HEK293 (cell line): ENCODE measurements at regions not wholly inside any gene's neighbourhood (a gene's known extent, or its start where the extent isn't known, plus 50 kb on each side); places are given as distances from the start of the nearest gene placed in this dataset.

Experiments used
- CTCF ChIA-PET: fragments of 350-600 bp; formaldehyde crosslinking; extraction: SDS; loops from one replicate; lab custom pipeline; 2021; ENCODE audit warnings: antibody characterized with exemption; lab: Yijun Ruan, JAX
- POLR2A ChIA-PET: fragments of 300-600 bp; formaldehyde crosslinking; extraction: SDS; loops from one replicate; lab custom pipeline; 2020; ENCODE audit warnings: antibody characterized with exemption, inconsistent platforms; lab: Yijun Ruan, JAX
- H3K27ac ChIP-seq: fragments of 200-500 bp; sonication (Bioruptor generic); 2 replicates; pipeline ENCODE4 v1.5.1; 2014; ENCODE audit warnings: low read depth, low read length, control low read depth, inconsistent platforms; ENCODE audit errors: extremely low read depth
- H3K36me3 ChIP-seq, 2 experiments: fragments of 200-500 bp in 1 of 2; sonication (Bioruptor generic) in 1 of 2; 1 replicate in 1 of 2; 2 replicates in 1 of 2; pipeline ENCODE4 v1.5.1; 2014 to 2017; ENCODE audit warnings: inconsistent platforms in 2 of 2, low read length in 2 of 2; ENCODE audit not compliant: control insufficient read depth in 2 of 2, insufficient read depth in 1 of 2
- H3K4me1 ChIP-seq: fragments of 200-500 bp; sonication (Bioruptor generic); 2 replicates; pipeline ENCODE4 v1.5.1; 2014; ENCODE audit warnings: mild to moderate bottlenecking, low read length, inconsistent platforms; ENCODE audit not compliant: control insufficient read depth, insufficient read depth
- H3K4me3 ChIP-seq: 2 replicates; pipeline ENCODE4 v1.5.1; 2011; ENCODE audit warnings: low read depth, mild to moderate bottlenecking, control low read depth, low read length, moderate library complexity
- H3K9me3 ChIP-seq: fragments of 200-500 bp; sonication (Bioruptor generic); 2 replicates; pipeline ENCODE4 v1.5.1; 2014; ENCODE audit warnings: low read depth, low read length, inconsistent platforms; ENCODE audit not compliant: control insufficient read depth, insufficient read depth
- KLF1 ChIP-seq: fragments of 450-650 bp; formaldehyde crosslinking; IDR thresholded peaks from 2 replicates; pipeline ENCODE4 v1.5.1; 2016; ENCODE audit warnings: missing biosample characterization, missing genetic modification characterization
- MZF1 ChIP-seq: fragments of 450-650 bp; formaldehyde crosslinking; IDR thresholded peaks from 2 replicates; pipeline ENCODE4 v1.5.1; 2017; ENCODE audit warnings: missing biosample characterization, missing genetic modification characterization, borderline replicate concordance
- OSR2 ChIP-seq: fragments of 450-650 bp; formaldehyde crosslinking; IDR thresholded peaks from 2 replicates; pipeline ENCODE4 v1.5.1; 2016; ENCODE audit warnings: missing biosample characterization, missing genetic modification characterization
- PBX3 ChIP-seq: sonication (generic); formaldehyde crosslinking; IDR thresholded peaks from 2 replicates; pipeline ENCODE4 v1.8.1; 2022; ENCODE audit warnings: mild to moderate bottlenecking, moderate library complexity, missing genetic modification reagents
- REST ChIP-seq: fragments of 450-650 bp; formaldehyde crosslinking; IDR thresholded peaks from 2 replicates; pipeline ENCODE4 v1.5.1; 2016; ENCODE audit warnings: missing biosample characterization, missing genetic modification characterization
- WT1 ChIP-seq: fragments of 450-650 bp; formaldehyde crosslinking; IDR thresholded peaks from 2 replicates; pipeline ENCODE4 v1.5.1; 2016; ENCODE audit warnings: missing biosample characterization, missing genetic modification characterization
- ZBTB10 ChIP-seq: fragments of 450-650 bp; formaldehyde crosslinking; IDR thresholded peaks from 2 replicates; pipeline ENCODE4 v1.5.1; 2016; ENCODE audit warnings: missing biosample characterization, missing genetic modification characterization
- ZBTB17 ChIP-seq: fragments of 450-650 bp; formaldehyde crosslinking; IDR thresholded peaks from 2 replicates; pipeline ENCODE4 v1.5.1; 2016; ENCODE audit warnings: missing biosample characterization, missing genetic modification characterization
- ZBTB8A ChIP-seq: fragments of 450-650 bp; formaldehyde crosslinking; IDR thresholded peaks from 2 replicates; pipeline ENCODE4 v1.5.1; 2016; ENCODE audit warnings: missing biosample characterization, missing genetic modification characterization
- ZNF112 ChIP-seq: fragments of 450-650 bp; formaldehyde crosslinking; IDR thresholded peaks from 2 replicates; pipeline ENCODE4 v1.5.0; 2017; ENCODE audit warnings: missing biosample characterization, missing genetic modification characterization
- ZNF114 ChIP-seq: fragments of 450-650 bp; formaldehyde crosslinking; IDR thresholded peaks from 2 replicates; pipeline ENCODE4 v1.5.0; 2017; ENCODE audit warnings: missing biosample characterization, missing genetic modification characterization
- ZNF155 ChIP-seq: fragments of 450-650 bp; formaldehyde crosslinking; IDR thresholded peaks from 2 replicates; pipeline ENCODE4 v1.5.1; 2016; ENCODE audit warnings: missing biosample characterization, missing genetic modification characterization
- ZNF37A ChIP-seq: fragments of 450-650 bp; IDR thresholded peaks from 2 replicates; pipeline ENCODE4 v1.5.1; 2018; ENCODE audit warnings: missing biosample characterization, missing genetic modification characterization
- ZNF391 ChIP-seq: fragments of 450-650 bp; formaldehyde crosslinking; IDR thresholded peaks from 2 replicates; pipeline ENCODE4 v1.5.1; 2016; ENCODE audit warnings: low read depth, missing biosample characterization, missing genetic modification characterization, borderline replicate concordance
- ZNF768 ChIP-seq: fragments of 450-650 bp; formaldehyde crosslinking; IDR thresholded peaks from 2 replicates; pipeline ENCODE4 v1.5.1; 2018; ENCODE audit warnings: missing biosample characterization, mild to moderate bottlenecking, missing genetic modification characterization
- ZNF837 ChIP-seq: fragments of 450-650 bp; formaldehyde crosslinking; IDR thresholded peaks from 2 replicates; pipeline ENCODE4 v1.5.1; 2016; ENCODE audit warnings: missing biosample characterization, missing genetic modification characterization
- ZNF843 ChIP-seq: fragments of 450-650 bp; formaldehyde crosslinking; IDR thresholded peaks from 2 replicates; pipeline ENCODE4 v1.5.1; 2016; ENCODE audit warnings: missing biosample characterization, missing genetic modification characterization
- TF ChIP-seq, protein P1 (sequence below): fragments of 450-650 bp; formaldehyde crosslinking; IDR thresholded peaks from 2 replicates; pipeline ENCODE4 v1.5.1; 2017; ENCODE audit warnings: missing biosample characterization, missing genetic modification characterization
- TF ChIP-seq, protein P2 (sequence below): fragments of 450-650 bp; formaldehyde crosslinking; IDR thresholded peaks from 2 replicates; pipeline ENCODE4 v1.5.1; 2016; ENCODE audit warnings: missing biosample characterization, missing genetic modification characterization

- H3K36me3 ChIP-seq: no peaks in the 10 kb centered on the region; a peak in 1 of 3 replicates
- H3K4me1 ChIP-seq: peaks cover 16% of the 10 kb centered on the region
- no peak overlapping the region for H3K4me3 ChIP-seq
- H3K9me3 ChIP-seq: no peaks in the 10 kb centered on the region
- ChIA-PET POLR2A (no interaction called here), CTCF (interaction anchor here (0.7 to 2.7 kb wide), 6 partner anchors 11 to 626 kb away, joined by 3 to 12 read pairs (median 4); no protein-coding TSS in a partner anchor)
- no peak for TF ChIP-seq OSR2 (tag by site-specific recombination)
- TF ChIP-seq REST (tag by site-specific recombination): no peak
- no peak for TF ChIP-seq KLF1
- no peak for TF ChIP-seq ZNF114
- no peak for TF ChIP-seq ZBTB10 (tag by site-specific recombination)
- no peak for TF ChIP-seq ZNF155 (tag by site-specific recombination)
- no peak for TF ChIP-seq ZNF391 (tag by site-specific recombination)
- no peak for TF ChIP-seq ZBTB8A (tag by site-specific recombination)
- no peak for TF ChIP-seq WT1 (tag by site-specific recombination)
- TF ChIP-seq, all 188 proteins: peak for 0
- no peak overlapping the region for H3K27ac ChIP-seq
These were observed 239.6 kb downstream of the TSHZ3 start for GRCh38 chr19:31109636-31110035.

DNA sequence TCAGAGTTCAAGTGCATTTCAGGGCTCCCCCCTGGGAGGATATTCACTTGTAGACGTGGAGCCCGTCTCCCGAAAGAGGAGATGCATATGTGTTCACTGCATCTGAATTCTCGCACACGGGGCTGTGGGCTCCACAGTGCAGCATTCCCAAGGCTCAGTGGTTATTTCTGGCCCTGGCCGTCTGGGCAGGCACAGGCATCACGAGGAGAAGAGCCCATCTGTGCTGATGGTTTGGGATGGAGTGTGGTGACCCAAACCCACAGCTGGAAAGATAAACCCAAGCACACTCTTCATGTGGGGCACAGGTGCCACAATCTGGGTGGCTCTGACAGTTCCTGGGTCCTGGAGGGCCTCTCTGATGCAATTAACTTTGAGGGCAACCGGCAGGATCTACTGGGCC lies 242.1 kb downstream of the TSHZ3 start:
- Histone ChIP-seq H3K36me3 (no peaks in the 10 kb centered on the region; a peak in 1 of 3 replicates), H3K4me3 (no peak overlapping the region), H3K9me3 (no peaks in the 10 kb centered on the region), H3K27ac (no peak overlapping the region), H3K4me1 (no peaks in the 10 kb centered on the region)
- TF ChIP-seq ZNF837 (tag by site-specific recombination): no peak
- no peak for TF ChIP-seq ZBTB17 (tag by site-specific recombination)
- no peak for TF ChIP-seq ZNF768 (tag by site-specific recombination)
- CTCF ChIA-PET: interaction anchor here (0.6 to 0.7 kb wide), 2 partner anchors 24 to 437 kb away, joined by 3 to 5 read pairs; no protein-coding TSS in a partner anchor
- POLR2A ChIA-PET: no interaction called here

GRCh38 chr19:31105761-31106160 lies 243.5 kb downstream of the TSHZ3 start:
- Histone ChIP-seq H3K27ac (no peak overlapping the region), H3K4me3 (no peak overlapping the region), H3K36me3 (no peaks in the 10 kb centered on the region; a peak in 1 of 3 replicates), H3K4me1 (no peaks in the 10 kb centered on the region), H3K9me3 (no peaks in the 10 kb centered on the region)
- ChIA-PET CTCF (interaction anchor here (0.6 kb wide), 3 partner anchors 381 to 1104 kb away, joined by 3 to 8 read pairs (median 3); no protein-coding TSS in a partner anchor), POLR2A (interaction anchor here (0.6 kb wide), 1 partner anchor 1943 kb away, joined by 3 read pairs; no protein-coding TSS in a partner anchor)
- TF ChIP-seq ZNF37A (tag by site-specific recombination) (no peak), MZF1 (tag by site-specific recombination) (no peak), ZNF843 (no peak), PBX3 (no peak), ZNF837 (tag by site-specific recombination) (no peak), WT1 (tag by site-specific recombination) (no peak), ZNF112 (tag by site-specific recombination) (no peak)
- TF ChIP-seq, protein P1, sequence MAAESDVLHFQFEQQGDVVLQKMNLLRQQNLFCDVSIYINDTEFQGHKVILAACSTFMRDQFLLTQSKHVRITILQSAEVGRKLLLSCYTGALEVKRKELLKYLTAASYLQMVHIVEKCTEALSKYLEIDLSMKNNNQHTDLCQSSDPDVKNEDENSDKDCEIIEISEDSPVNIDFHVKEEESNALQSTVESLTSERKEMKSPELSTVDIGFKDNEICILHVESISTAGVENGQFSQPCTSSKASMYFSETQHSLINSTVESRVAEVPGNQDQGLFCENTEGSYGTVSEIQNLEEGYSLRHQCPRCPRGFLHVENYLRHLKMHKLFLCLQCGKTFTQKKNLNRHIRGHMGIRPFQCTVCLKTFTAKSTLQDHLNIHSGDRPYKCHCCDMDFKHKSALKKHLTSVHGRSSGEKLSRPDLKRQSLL (tag by site-specific recombination): no peak
- TF ChIP-seq, protein P2, sequence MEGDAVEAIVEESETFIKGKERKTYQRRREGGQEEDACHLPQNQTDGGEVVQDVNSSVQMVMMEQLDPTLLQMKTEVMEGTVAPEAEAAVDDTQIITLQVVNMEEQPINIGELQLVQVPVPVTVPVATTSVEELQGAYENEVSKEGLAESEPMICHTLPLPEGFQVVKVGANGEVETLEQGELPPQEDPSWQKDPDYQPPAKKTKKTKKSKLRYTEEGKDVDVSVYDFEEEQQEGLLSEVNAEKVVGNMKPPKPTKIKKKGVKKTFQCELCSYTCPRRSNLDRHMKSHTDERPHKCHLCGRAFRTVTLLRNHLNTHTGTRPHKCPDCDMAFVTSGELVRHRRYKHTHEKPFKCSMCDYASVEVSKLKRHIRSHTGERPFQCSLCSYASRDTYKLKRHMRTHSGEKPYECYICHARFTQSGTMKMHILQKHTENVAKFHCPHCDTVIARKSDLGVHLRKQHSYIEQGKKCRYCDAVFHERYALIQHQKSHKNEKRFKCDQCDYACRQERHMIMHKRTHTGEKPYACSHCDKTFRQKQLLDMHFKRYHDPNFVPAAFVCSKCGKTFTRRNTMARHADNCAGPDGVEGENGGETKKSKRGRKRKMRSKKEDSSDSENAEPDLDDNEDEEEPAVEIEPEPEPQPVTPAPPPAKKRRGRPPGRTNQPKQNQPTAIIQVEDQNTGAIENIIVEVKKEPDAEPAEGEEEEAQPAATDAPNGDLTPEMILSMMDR (tag by site-specific recombination): no peak
